ENCODE measurements at regions not wholly inside any gene's neighbourhood (a gene's known extent, or its start where the extent isn't known, plus 50 kb on each side); places are given as distances from the start of the nearest gene placed in this dataset.

DNA sequence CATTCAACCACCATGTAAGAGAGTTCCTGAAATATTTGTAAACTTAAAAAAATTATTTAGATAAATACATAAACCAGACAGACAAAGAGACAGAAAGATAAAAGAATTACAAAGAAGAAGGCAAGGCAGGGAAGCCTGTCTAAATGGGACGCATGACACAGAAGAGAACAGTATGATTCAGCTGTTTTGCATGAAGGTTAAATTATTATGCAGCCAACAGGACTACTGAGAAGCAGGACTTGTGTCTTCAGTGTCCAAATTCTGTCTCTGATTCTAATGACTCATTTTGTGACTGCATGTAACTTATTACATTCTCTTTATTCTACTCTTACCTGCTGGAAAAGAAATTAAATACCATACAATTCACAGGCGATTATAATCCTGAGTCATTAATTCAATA is 340.4 kb upstream of the KCNMB2 start:
- no peak for TF ChIP-seq TAF1 (IDR thresholded peaks at IDR 0.05; ENCODE audit: borderline replicate concordance, low read depth, low read length)
- no peak for TF ChIP-seq POLR2AphosphoS5 (IDR thresholded peaks at IDR 0.05; ENCODE audit: low read depth, low read length)
